IMR-90 (cell line): ENCODE measurements at regions not wholly inside any gene's neighbourhood (a gene's known extent, or its start where the extent isn't known, plus 50 kb on each side); places are given as distances from the start of the nearest gene placed in this dataset.

Experiments used
- ATAC-seq: fragments of 200-7000 bp; cut with Tn5 transposase; 2 replicates; pipeline ENCODE4 v1.9.1; 2020; ENCODE audit warnings: low read depth, mild to moderate bottlenecking, moderate library complexity
- BruUV-seq: library from RNA; stranded (reverse); fragments of 400-500 nt; replicated peaks from 2 replicates; lab custom pipeline; 2021; lab: Mats Ljungman, UMichigan
- CTCF ChIA-PET: fragments of 300-600 bp; formaldehyde crosslinking; extraction: SDS; loops from one replicate; lab custom pipeline; 2021; ENCODE audit warnings: antibody characterized with exemption; lab: Yijun Ruan, JAX
- POLR2A ChIA-PET: fragments of 300-600 bp; sonication (Branson Sonifier 250); formaldehyde crosslinking; loops from one replicate; lab custom pipeline; 2022; ENCODE audit warnings: antibody characterized with exemption; ENCODE audit not compliant: unreplicated experiment; lab: Charles Lee
- DNase-seq: peaks from one replicate; pipeline ENCODE4 v3.0.0; 2013
- H2AFZ ChIP-seq: replicated peaks from 2 replicates; pipeline ENCODE3; 2013; ENCODE audit warnings: low read length, mild to moderate bottlenecking; ENCODE audit not compliant: poor library complexity
- H2AK5ac ChIP-seq: 2 replicates; pipeline ENCODE4 v1.6.1; 2013; ENCODE audit warnings: low read depth, low read length, inconsistent platforms
- H2AK9ac ChIP-seq: replicated peaks from 2 replicates; pipeline ENCODE3; 2013; ENCODE audit warnings: mild to moderate bottlenecking, low read depth, low read length, moderate library complexity; ENCODE audit not compliant: poor library complexity
- H2BK120ac ChIP-seq: 2 replicates; pipeline ENCODE4 v1.6.1; 2013; ENCODE audit warnings: low read depth, low read length, inconsistent platforms
- H2BK15ac ChIP-seq: 3 replicates; pipeline ENCODE4 v1.6.1; 2013; ENCODE audit warnings: low read depth, low read length, inconsistent platforms
- H2BK20ac ChIP-seq: 2 replicates; pipeline ENCODE4 v1.6.1; 2013; ENCODE audit warnings: low read depth, mild to moderate bottlenecking, inconsistent platforms, low read length, moderate library complexity
- H2BK5ac ChIP-seq: 2 replicates; pipeline ENCODE4 v1.6.1; 2013; ENCODE audit warnings: mild to moderate bottlenecking, low read depth, low read length, inconsistent platforms; ENCODE audit not compliant: poor library complexity, severe bottlenecking
- H3K14ac ChIP-seq: replicated peaks from 2 replicates; pipeline ENCODE4 v1.6.1; 2013; ENCODE audit warnings: low read depth, low read length, inconsistent platforms
- H3K18ac ChIP-seq: 2 replicates; pipeline ENCODE4 v1.6.1; 2013; ENCODE audit warnings: low read depth, low read length, control low read depth
- H3K23ac ChIP-seq: 2 replicates; pipeline ENCODE4 v1.6.1; 2013; ENCODE audit warnings: low read depth, low read length, inconsistent platforms
- H3K27ac ChIP-seq: 2 replicates; pipeline ENCODE4 v1.5.1; 2013; ENCODE audit warnings: mild to moderate bottlenecking, control low read depth, low read length; ENCODE audit not compliant: insufficient read depth
- H3K27me3 ChIP-seq: 2 replicates; pipeline ENCODE4 v1.6.1; 2013; ENCODE audit warnings: low read length; ENCODE audit not compliant: control insufficient read depth, insufficient read depth
- H3K36me3 ChIP-seq: 2 replicates; pipeline ENCODE4 v1.6.1; 2013; ENCODE audit warnings: low read length, mixed read lengths; ENCODE audit not compliant: control insufficient read depth, insufficient read depth
- H3K4ac ChIP-seq: 2 replicates; pipeline ENCODE4 v1.6.1; 2013; ENCODE audit warnings: low read depth, low read length, inconsistent platforms
- H3K4me1 ChIP-seq: 2 replicates; pipeline ENCODE4 v1.6.1; 2013; ENCODE audit warnings: low read length, mixed read lengths; ENCODE audit not compliant: control insufficient read depth, insufficient read depth
- H3K4me2 ChIP-seq: 2 replicates; pipeline ENCODE4 v1.6.1; 2013; ENCODE audit warnings: low read depth, mild to moderate bottlenecking, control low read depth, low read length, moderate library complexity
- H3K4me3 ChIP-seq: 2 replicates; pipeline ENCODE4 v1.5.1; 2013; ENCODE audit warnings: low read depth, mild to moderate bottlenecking, control low read depth, low read length, moderate library complexity; ENCODE audit not compliant: insufficient read depth
- H3K56ac ChIP-seq: 2 replicates; pipeline ENCODE4 v1.6.1; 2013; ENCODE audit warnings: low read length, inconsistent platforms; ENCODE audit not compliant: insufficient read depth; ENCODE audit errors: extremely low read depth
- H3K79me1 ChIP-seq, 2 experiments: 2 replicates each; pipeline ENCODE4 v1.6.1; 2013; ENCODE audit warnings: low read length in 2 of 2, inconsistent platforms in 1 of 2, low read depth in 1 of 2
- H3K9ac ChIP-seq: 2 replicates; pipeline ENCODE4 v1.6.1; 2013; ENCODE audit warnings: low read depth, low read length, control low read depth
- H3K9me1 ChIP-seq: 2 replicates; pipeline ENCODE4 v1.6.1; 2013; ENCODE audit warnings: low read length, inconsistent platforms; ENCODE audit not compliant: insufficient read depth
- H3K9me3 ChIP-seq: 2 replicates; pipeline ENCODE4 v1.6.1; 2013; ENCODE audit warnings: low read length; ENCODE audit not compliant: control insufficient read depth, insufficient read depth
- H4K20me1 ChIP-seq: 2 replicates; pipeline ENCODE4 v1.6.1; 2013; ENCODE audit warnings: low read length, inconsistent platforms; ENCODE audit not compliant: insufficient read depth
- H4K5ac ChIP-seq: 2 replicates; pipeline ENCODE4 v1.6.1; 2013; ENCODE audit warnings: mild to moderate bottlenecking, low read depth, low read length, control low read depth
- H4K8ac ChIP-seq, 2 experiments: 2 replicates each; pipeline ENCODE4 v1.6.1; 2013; ENCODE audit warnings: low read depth in 2 of 2, low read length in 2 of 2, control low read depth in 1 of 2, inconsistent platforms in 1 of 2
- H4K91ac ChIP-seq: 2 replicates; pipeline ENCODE4 v1.6.1; 2013; ENCODE audit warnings: low read depth, low read length, inconsistent platforms; ENCODE audit not compliant: insufficient read depth
- BHLHE40 ChIP-seq: fragments of 150-350 bp; IDR thresholded peaks from 2 replicates; pipeline ENCODE4 v1.6.1; 2016; ENCODE audit warnings: mild to moderate bottlenecking, low read depth, low read length
- CEBPB ChIP-seq: IDR thresholded peaks from 2 replicates; pipeline ENCODE4 v1.6.1; 2012; ENCODE audit warnings: low read depth, low read length, improper control_type of control experiment
- CHD1 ChIP-seq: IDR thresholded peaks from 2 replicates; pipeline ENCODE4 v1.6.1; 2012; ENCODE audit warnings: low read depth, low read length, improper control_type of control experiment
- CTCF ChIP-seq: conservative IDR thresholded peaks from 2 replicates; pipeline ENCODE4 v1.5.1; 2012; ENCODE audit warnings: mild to moderate bottlenecking, low read depth, low read length, improper control_type of control experiment
- ELK1 ChIP-seq: fragments of 150-350 bp; IDR thresholded peaks from 2 replicates; pipeline ENCODE4 v1.6.1; 2016; ENCODE audit warnings: low read depth, mild to moderate bottlenecking, low read length, moderate library complexity, borderline replicate concordance
- FOS ChIP-seq: fragments of 150-350 bp; IDR thresholded peaks from 2 replicates; pipeline ENCODE4 v1.6.1; 2016; ENCODE audit warnings: low read depth, low read length
- MAFK ChIP-seq: IDR thresholded peaks from 2 replicates; pipeline ENCODE4 v1.6.1; 2012; ENCODE audit warnings: low read depth, low read length, improper control_type of control experiment
- MAZ ChIP-seq: IDR thresholded peaks from 2 replicates; pipeline ENCODE4 v1.6.1; 2012; ENCODE audit warnings: low read depth, mild to moderate bottlenecking, low read length, improper control_type of control experiment, moderate library complexity, borderline replicate concordance
- MXI1 ChIP-seq: IDR thresholded peaks from 2 replicates; pipeline ENCODE4 v1.6.1; 2012; ENCODE audit warnings: low read depth, mild to moderate bottlenecking, low read length, moderate library complexity, borderline replicate concordance
- NFE2L2 ChIP-seq: fragments of 150-350 bp; IDR thresholded peaks from 2 replicates; pipeline ENCODE4 v1.6.1; 2016; ENCODE audit warnings: low read depth, mild to moderate bottlenecking, low read length
- POLR2A ChIP-seq: IDR thresholded peaks from 2 replicates; pipeline ENCODE4 v1.6.1; 2012; ENCODE audit warnings: mild to moderate bottlenecking, low read depth, low read length
- RAD21 ChIP-seq: IDR thresholded peaks from 2 replicates; pipeline ENCODE4 v1.6.1; 2012; ENCODE audit warnings: low read length, improper control_type of control experiment
- RCOR1 ChIP-seq: IDR thresholded peaks from 2 replicates; pipeline ENCODE4 v1.6.1; 2012; ENCODE audit warnings: mild to moderate bottlenecking, low read length, improper control_type of control experiment; ENCODE audit not compliant: insufficient replicate concordance
- RFX5 ChIP-seq: IDR thresholded peaks from 2 replicates; pipeline ENCODE4 v1.8.0; 2012; ENCODE audit warnings: low read depth, mild to moderate bottlenecking, low read length, moderate library complexity
- SMC3 ChIP-seq: fragments of 150-350 bp; IDR thresholded peaks from 2 replicates; pipeline ENCODE4 v1.6.1; 2016; ENCODE audit warnings: low read depth, mild to moderate bottlenecking, antibody characterized with exemption, low read length, moderate library complexity
- USF2 ChIP-seq: fragments of 150-350 bp; IDR thresholded peaks from 2 replicates; pipeline ENCODE4 v1.6.1; 2017; ENCODE audit warnings: mild to moderate bottlenecking, antibody characterized with exemption, low read length, low read depth
- dilution Hi-C: fragments of 300-500 bp; cut with HindIII; formaldehyde crosslinking; loops from one replicate; pipeline ENCODE4 v1.14.3; 2018; ENCODE audit warnings: low sequenced_read_pairs; ENCODE audit not compliant: unreplicated experiment
- in situ Hi-C: fragments of 300-500 bp; cut with MboI; formaldehyde crosslinking; loops from 3 replicates; pipeline ENCODE4 v1.14.3; 2019; ENCODE audit warnings: low sequenced_read_pairs, inconsistent platforms, mixed read lengths
- intact Hi-C: fragments of 100-400 bp; cut with micrococcal nuclease; formaldehyde crosslinking; loops from 2 replicates; pipeline ENCODE4 v1.10.0; 2022

- H2AK5ac ChIP-seq = no peak overlapping the region
- H2BK15ac ChIP-seq = no peak overlapping the region
- in situ Hi-C loops (no loop called here), dilution Hi-C loops (no loop called here), intact Hi-C loops (no loop called here)
- H2BK20ac ChIP-seq = no peak overlapping the region
- H3K56ac ChIP-seq = no peak overlapping the region
- no peak overlapping the region for H3K4ac ChIP-seq
- H3K27ac ChIP-seq = no peak overlapping the region
- H2AFZ ChIP-seq = no peak overlapping the region
- H3K23ac ChIP-seq = no peak overlapping the region
- BruUV-seq = no TSS peak
- peaks cover 8% of the 10 kb centered on the region for H3K9me1 ChIP-seq
- no peaks in the 10 kb centered on the region for H4K20me1 ChIP-seq
- no peak overlapping the region for H4K8ac ChIP-seq
- no peak overlapping the region for H3K14ac ChIP-seq
- no peak overlapping the region for H3K4me2 ChIP-seq
- H3K27me3 ChIP-seq = peaks cover 8% of the 10 kb centered on the region
- no peak overlapping the region for H4K5ac ChIP-seq
- H2BK120ac ChIP-seq = no peak overlapping the region
- no peaks in the 10 kb centered on the region for H3K79me1 ChIP-seq
- H3K9me3 ChIP-seq = peaks cover 2% of the 10 kb centered on the region; the same call in 1 of the 2 replicates
- H3K4me1 ChIP-seq = peaks cover 8% of the 10 kb centered on the region
- ChIA-PET CTCF (no interaction called here), POLR2A (no interaction called here)
- ATAC-seq (no peak), DNase-seq (peak; percentile 56)
- H3K4me3 ChIP-seq = no peak overlapping the region
- H3K18ac ChIP-seq = no peak overlapping the region
- no peak overlapping the region for H2BK5ac ChIP-seq
- TF ChIP-seq POLR2A = no peak
- TF ChIP-seq MAZ = no peak
- TF ChIP-seq RCOR1 = no peak
- no peak for TF ChIP-seq ELK1
- no peak for TF ChIP-seq NFE2L2
- TF ChIP-seq SMC3 = no peak
- TF ChIP-seq USF2 = no peak
- no peak for TF ChIP-seq CEBPB
- no peak for TF ChIP-seq MXI1
- no peak for TF ChIP-seq RAD21
- TF ChIP-seq RFX5 = no peak
- TF ChIP-seq CTCF = no peak
- no peak for TF ChIP-seq CHD1
- TF ChIP-seq BHLHE40 = no peak
- no peak for TF ChIP-seq FOS
- no peak for TF ChIP-seq MAFK
- H2AK9ac ChIP-seq = no peak overlapping the region
- no peaks in the 10 kb centered on the region for H3K36me3 ChIP-seq
- no peak overlapping the region for H4K91ac ChIP-seq
- no peak overlapping the region for H3K9ac ChIP-seq
Observed at GRCh38 chr1:55970526-55971110, 608.7 kb downstream of the PLPP3 start.
